ENCODE measurements at regions not wholly inside any gene's neighbourhood (a gene's known extent, or its start where the extent isn't known, plus 50 kb on each side); places are given as distances from the start of the nearest gene placed in this dataset.

DNA sequence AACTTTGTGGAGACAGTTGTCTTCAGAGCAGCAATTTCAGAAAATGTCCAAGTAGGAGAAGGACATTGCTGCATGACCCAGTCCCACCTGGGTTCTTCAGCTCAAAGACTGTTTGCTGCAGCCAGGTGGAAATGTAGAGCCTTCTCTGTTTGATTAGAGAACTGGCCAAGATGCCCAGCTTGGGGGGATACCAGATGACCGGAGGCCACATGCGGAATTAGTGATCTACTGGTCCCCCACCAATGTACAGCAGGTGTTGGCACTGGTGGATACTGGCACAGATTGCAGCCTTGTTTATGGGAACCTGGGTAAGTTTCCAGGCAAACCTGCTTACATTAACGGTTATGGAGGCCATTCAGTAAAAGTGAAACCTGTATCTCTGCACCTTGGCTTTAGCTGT lies 555.3 kb downstream of the SLC6A15 start:
- Histone ChIP-seq H3K9ac (ENCODE audit: low read length) (no peak overlapping the region), H2AFZ (ENCODE audit: insufficient read depth, low read depth, low read length, poor library complexity, severe bottlenecking) (no peak overlapping the region), H3K27me3 (replicated peaks in 1 of 4; ENCODE audit: control extremely low read depth in 1 of 4, control insufficient read depth in 3 of 4, insufficient read depth in 4 of 4, low read length in 3 of 4) (no peaks in the 10 kb centered on the region), H3K27ac (ENCODE audit: low read length in 2 of 2) (no peak overlapping the region), H3K4me2 (replicated peaks; ENCODE audit: low read depth, low read length, poor library complexity, severe bottlenecking) (no peak overlapping the region), H4K20me1 (ENCODE audit: control insufficient read depth, insufficient read depth, low read length, poor library complexity, severe bottlenecking) (no peaks in the 10 kb centered on the region), H3K4me3 (ENCODE audit: control extremely low read depth in 1 of 5, extremely low read depth in 1 of 5, insufficient read depth in 1 of 5, low read depth in 2 of 5, low read length in 4 of 5) (no peak overlapping the region), H3K9me3 (ENCODE audit: control extremely low read depth in 1 of 3, control insufficient read depth in 2 of 3, insufficient read depth in 1 of 3, low read length in 2 of 3) (peaks cover 0 to 17% (median 0%) of the 10 kb centered on the region in 3 donors), H3K79me2 (ENCODE audit: control insufficient read depth, insufficient read depth, low read length) (no peaks in the 10 kb centered on the region), H3K36me3 (replicated peaks in 1 of 2; ENCODE audit: control extremely low read depth in 1 of 2, control insufficient read depth in 1 of 2, extremely low read depth in 1 of 2, insufficient read depth in 2 of 2, low read length in 1 of 2) (no peaks in the 10 kb centered on the region), H3K4me1 (ENCODE audit: control insufficient read depth in 2 of 2, insufficient read depth in 2 of 2, low read length in 2 of 2) (no peaks in the 10 kb centered on the region)
- Mint-ChIP-seq H3K4me3 (no peak overlapping the region), H3K4me1 (no peaks in the 10 kb centered on the region), H3K27ac (no peak overlapping the region), H3K9me3 (ENCODE audit: insufficient read depth) (no peaks in the 10 kb centered on the region), H3K27me3 (no peaks in the 10 kb centered on the region)
- intact Hi-C loops (cut with micrococcal nuclease): no loop called here
- ATAC-seq (ENCODE audit: low read depth) (no peak), DNase-seq (no peak)
- ChIA-PET POLR2A (no interaction called here), CTCF (no interaction called here)
- 100% methylated on average over 3 of the region's 3 CpGs for WGBS (ENCODE audit: insufficient coverage)
- no peak for TF ChIP-seq CTCF (IDR thresholded peaks at IDR 0.05)
- TF ChIP-seq EZH2 (IDR thresholded peaks at IDR 0.05; ENCODE audit: borderline replicate concordance, insufficient read depth, low read depth, low read length, poor library complexity, severe bottlenecking): no peak

DNA sequence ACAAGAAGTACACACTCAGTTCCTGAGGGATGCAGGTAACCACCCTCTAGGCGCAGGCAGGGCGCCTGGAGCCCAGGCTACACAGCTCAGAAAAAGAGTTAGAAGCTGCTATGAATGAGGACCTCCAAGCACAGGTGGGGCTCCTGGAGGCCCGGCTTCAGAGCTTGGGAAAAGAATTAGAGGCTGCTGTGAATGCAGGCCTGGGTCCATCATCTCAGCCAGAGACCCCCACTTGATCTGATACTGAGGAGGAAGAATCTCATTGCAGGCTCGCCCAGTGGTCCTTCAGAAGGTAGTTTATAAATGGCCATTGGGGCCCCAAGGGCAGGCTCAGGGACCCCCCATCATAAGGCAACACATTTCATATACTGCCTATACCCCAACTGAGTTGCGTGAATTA lies 556.4 kb downstream of the SLC6A15 start:
- WGBS (ENCODE audit: insufficient coverage): 90% methylated on average over 3 of the region's 5 CpGs
- ATAC-seq (ENCODE audit: low read depth) (no peak), DNase-seq (no peak)
- Mint-ChIP-seq H3K9me3 (ENCODE audit: insufficient read depth) (no peaks in the 10 kb centered on the region), H3K27ac (no peak overlapping the region), H3K4me3 (no peak overlapping the region), H3K4me1 (no peaks in the 10 kb centered on the region), H3K27me3 (no peaks in the 10 kb centered on the region)
- Histone ChIP-seq H3K9ac (ENCODE audit: low read length) (no peak overlapping the region), H3K4me1 (ENCODE audit: control insufficient read depth in 2 of 2, insufficient read depth in 2 of 2, low read length in 2 of 2) (no peaks in the 10 kb centered on the region), H4K20me1 (ENCODE audit: control insufficient read depth, insufficient read depth, low read length, poor library complexity, severe bottlenecking) (no peaks in the 10 kb centered on the region), H3K36me3 (replicated peaks in 1 of 2; ENCODE audit: control extremely low read depth in 1 of 2, control insufficient read depth in 1 of 2, extremely low read depth in 1 of 2, insufficient read depth in 2 of 2, low read length in 1 of 2) (no peaks in the 10 kb centered on the region), H3K27ac (ENCODE audit: low read length in 2 of 2) (no peak overlapping the region), H2AFZ (ENCODE audit: insufficient read depth, low read depth, low read length, poor library complexity, severe bottlenecking) (no peak overlapping the region), H3K4me2 (replicated peaks; ENCODE audit: low read depth, low read length, poor library complexity, severe bottlenecking) (no peak overlapping the region), H3K79me2 (ENCODE audit: control insufficient read depth, insufficient read depth, low read length) (no peaks in the 10 kb centered on the region), H3K4me3 (ENCODE audit: control extremely low read depth in 1 of 5, extremely low read depth in 1 of 5, insufficient read depth in 1 of 5, low read depth in 2 of 5, low read length in 4 of 5) (no peak overlapping the region), H3K9me3 (ENCODE audit: control extremely low read depth in 1 of 3, control insufficient read depth in 2 of 3, insufficient read depth in 1 of 3, low read length in 2 of 3) (peaks cover 0 to 10% (median 0%) of the 10 kb centered on the region in 3 donors), H3K27me3 (replicated peaks in 1 of 4; ENCODE audit: control extremely low read depth in 1 of 4, control insufficient read depth in 3 of 4, insufficient read depth in 4 of 4, low read length in 3 of 4) (no peaks in the 10 kb centered on the region)
- intact Hi-C loops (cut with micrococcal nuclease): no loop called here
- ChIA-PET CTCF (no interaction called here), POLR2A (no interaction called here)
- TF ChIP-seq CTCF (IDR thresholded peaks at IDR 0.05) (no peak), EZH2 (IDR thresholded peaks at IDR 0.05; ENCODE audit: borderline replicate concordance, insufficient read depth, low read depth, low read length, poor library complexity, severe bottlenecking) (no peak)

All from B cell (primary cell).